ENCODE measurements at regions not wholly inside any gene's neighbourhood (a gene's known extent, or its start where the extent isn't known, plus 50 kb on each side); places are given as distances from the start of the nearest gene placed in this dataset.

GRCh38 chr4:10347281-10347795 lies 109.9 kb downstream of the ZNF518B start:
- DNase-seq = no peak
- ChIA-PET CTCF (no interaction called here), POLR2A (no interaction called here)
- peaks cover 26% of the 10 kb centered on the region for H3K4me1 ChIP-seq
- Mint-ChIP-seq H3K27ac (ENCODE audit: unreplicated experiment) (no peak overlapping the region), H3K27me3 (ENCODE audit: insufficient read depth, unreplicated experiment) (no peaks in the 10 kb centered on the region), H3K4me1 (ENCODE audit: low read depth, unreplicated experiment) (peaks cover 21% of the 10 kb centered on the region), H3K36me3 (ENCODE audit: insufficient read depth, unreplicated experiment) (no peaks in the 10 kb centered on the region), H3K4me3 (ENCODE audit: unreplicated experiment) (no peak overlapping the region), H3K9me3 (ENCODE audit: unreplicated experiment) (no peaks in the 10 kb centered on the region)
- TF ChIP-seq CTCF (IDR thresholded peaks at IDR 0.05; ENCODE audit: insufficient read depth in 1 of 2, low read depth in 1 of 2, low read length in 1 of 2, severe bottlenecking in 1 of 2, unreplicated experiment in 1 of 2) = no peak
- no TSS peak for BruUV-seq (replicated peaks)
- H3K4me3 ChIP-seq (ENCODE audit: low read depth, low read length) = no peak overlapping the region
- no peaks in the 10 kb centered on the region for H3K36me3 ChIP-seq (ENCODE audit: control insufficient read depth, insufficient read depth, low read length)
- intact Hi-C loops (cut with micrococcal nuclease; ENCODE audit: unreplicated experiment) = no loop called here
- H3K27me3 ChIP-seq (replicated peaks; ENCODE audit: control insufficient read depth, insufficient read depth, low read length) = no peaks in the 10 kb centered on the region
- no peaks in the 10 kb centered on the region for H3K9me3 ChIP-seq

- H3K4me1 ChIP-seq = peaks cover 26% of the 10 kb centered on the region
- Mint-ChIP-seq H3K4me3 (ENCODE audit: unreplicated experiment) (no peak overlapping the region), H3K27ac (ENCODE audit: unreplicated experiment) (peak overlapping the region; percentile 20), H3K9me3 (ENCODE audit: unreplicated experiment) (no peaks in the 10 kb centered on the region), H3K36me3 (ENCODE audit: insufficient read depth, unreplicated experiment) (no peaks in the 10 kb centered on the region), H3K4me1 (ENCODE audit: low read depth, unreplicated experiment) (peaks cover 21% of the 10 kb centered on the region), H3K27me3 (ENCODE audit: insufficient read depth, unreplicated experiment) (no peaks in the 10 kb centered on the region)
- H3K4me3 ChIP-seq (ENCODE audit: low read depth, low read length) = no peak overlapping the region
- BruUV-seq (replicated peaks) = no TSS peak
- H3K9me3 ChIP-seq = no peaks in the 10 kb centered on the region
- POLR2A ChIA-PET = no interaction called here
- H3K27me3 ChIP-seq (replicated peaks; ENCODE audit: control insufficient read depth, insufficient read depth, low read length) = no peaks in the 10 kb centered on the region
- no peaks in the 10 kb centered on the region for H3K36me3 ChIP-seq (ENCODE audit: control insufficient read depth, insufficient read depth, low read length)
- DNase-seq = no peak
- TF ChIP-seq CTCF (IDR thresholded peaks at IDR 0.05; ENCODE audit: insufficient read depth in 1 of 2, low read depth in 1 of 2, low read length in 1 of 2, severe bottlenecking in 1 of 2, unreplicated experiment in 1 of 2) = no peak
- CTCF ChIA-PET = no interaction called here
- intact Hi-C loops (cut with micrococcal nuclease; ENCODE audit: unreplicated experiment) = no loop called here
These were observed 111.2 kb downstream of the ZNF518B start for GRCh38 chr4:10346023-10346422.

GRCh38 chr4:10345381-10345784 lies 111.8 kb downstream of the ZNF518B start:
- Mint-ChIP-seq H3K4me3 (ENCODE audit: unreplicated experiment) (no peak overlapping the region), H3K36me3 (ENCODE audit: insufficient read depth, unreplicated experiment) (no peaks in the 10 kb centered on the region), H3K9me3 (ENCODE audit: unreplicated experiment) (no peaks in the 10 kb centered on the region), H3K27me3 (ENCODE audit: insufficient read depth, unreplicated experiment) (no peaks in the 10 kb centered on the region), H3K4me1 (ENCODE audit: low read depth, unreplicated experiment) (peaks cover 21% of the 10 kb centered on the region), H3K27ac (ENCODE audit: unreplicated experiment) (peak overlapping the region; percentile 78)
- H3K27me3 ChIP-seq (replicated peaks; ENCODE audit: control insufficient read depth, insufficient read depth, low read length) = no peaks in the 10 kb centered on the region
- DNase-seq = no peak
- ChIA-PET POLR2A (no interaction called here), CTCF (no interaction called here)
- H3K4me1 ChIP-seq = peaks cover 26% of the 10 kb centered on the region
- no peak for TF ChIP-seq CTCF (IDR thresholded peaks at IDR 0.05; ENCODE audit: insufficient read depth in 1 of 2, low read depth in 1 of 2, low read length in 1 of 2, severe bottlenecking in 1 of 2, unreplicated experiment in 1 of 2)
- H3K9me3 ChIP-seq = no peaks in the 10 kb centered on the region
- H3K4me3 ChIP-seq (ENCODE audit: low read depth, low read length) = no peak overlapping the region
- H3K36me3 ChIP-seq (ENCODE audit: control insufficient read depth, insufficient read depth, low read length) = no peaks in the 10 kb centered on the region
- no TSS peak for BruUV-seq (replicated peaks)
- intact Hi-C loops (cut with micrococcal nuclease; ENCODE audit: unreplicated experiment) = loop anchor here (1.0 kb wide), 1 partner anchor 24 kb away; no protein-coding TSS in a partner anchor

All from Caco-2 (cell line).